Mononuclear cell (primary cell): ENCODE measurements at regions not wholly inside any gene's neighbourhood (a gene's known extent, or its start where the extent isn't known, plus 50 kb on each side); places are given as distances from the start of the nearest gene placed in this dataset.

Source experiments
- H3K27me3 ChIP-seq: 2 replicates; pipeline ENCODE4 v1.6.0; 2011; ENCODE audit warnings: low read length, control low read depth; ENCODE audit not compliant: insufficient read depth
- H3K4me1 ChIP-seq: 2 replicates; pipeline ENCODE4 v1.5.1; 2011; ENCODE audit warnings: mild to moderate bottlenecking, low read length, control low read depth; ENCODE audit not compliant: insufficient read depth
- H3K4me3 ChIP-seq: 2 replicates; pipeline ENCODE4 v1.5.1; 2011; ENCODE audit warnings: mild to moderate bottlenecking, low read length, moderate library complexity
- H3K9me3 ChIP-seq: 2 replicates; pipeline ENCODE4 v1.5.1; 2011; ENCODE audit warnings: low read depth, mild to moderate bottlenecking, control low read depth, low read length

GRCh38 chr5:167241436-167242067 is 1049.9 kb upstream of the WWC1 start:
- no peak overlapping the region for H3K4me3 ChIP-seq
- H3K4me1 ChIP-seq, result no peaks in the 10 kb centered on the region
- no peaks in the 10 kb centered on the region for H3K27me3 ChIP-seq
- no peaks in the 10 kb centered on the region for H3K9me3 ChIP-seq

- Histone ChIP-seq H3K4me1 (no peaks in the 10 kb centered on the region), H3K4me3 (no peak overlapping the region), H3K27me3 (no peaks in the 10 kb centered on the region), H3K9me3 (no peaks in the 10 kb centered on the region)
These were observed 1048.7 kb upstream of the WWC1 start for GRCh38 chr5:167242701-167243100.

- no peaks in the 10 kb centered on the region for H3K9me3 ChIP-seq
- H3K27me3 ChIP-seq, result no peaks in the 10 kb centered on the region
- H3K4me1 ChIP-seq, result no peaks in the 10 kb centered on the region
- H3K4me3 ChIP-seq, result no peak overlapping the region
These were observed 1048.0 kb upstream of the WWC1 start for GRCh38 chr5:167243463-167243862.

GRCh38 chr5:167244583-167244982 is 1046.9 kb upstream of the WWC1 start:
- H3K4me1 ChIP-seq, result no peaks in the 10 kb centered on the region
- no peak overlapping the region for H3K4me3 ChIP-seq
- no peaks in the 10 kb centered on the region for H3K9me3 ChIP-seq
- no peaks in the 10 kb centered on the region for H3K27me3 ChIP-seq

GRCh38 chr5:167245868-167246267 is 1045.6 kb upstream of the WWC1 start:
- Histone ChIP-seq H3K4me3 (no peak overlapping the region), H3K4me1 (no peaks in the 10 kb centered on the region), H3K27me3 (no peaks in the 10 kb centered on the region), H3K9me3 (no peaks in the 10 kb centered on the region)

GRCh38 chr5:167247816-167248215 is 1043.6 kb upstream of the WWC1 start:
- Histone ChIP-seq H3K4me1 (no peaks in the 10 kb centered on the region), H3K9me3 (no peaks in the 10 kb centered on the region), H3K27me3 (no peaks in the 10 kb centered on the region), H3K4me3 (no peak overlapping the region)

- Histone ChIP-seq H3K4me3 (no peak overlapping the region), H3K9me3 (no peaks in the 10 kb centered on the region), H3K27me3 (no peaks in the 10 kb centered on the region), H3K4me1 (no peaks in the 10 kb centered on the region)
These were observed 1043.2 kb upstream of the WWC1 start for GRCh38 chr5:167248257-167248656.

- Histone ChIP-seq H3K4me1 (no peaks in the 10 kb centered on the region), H3K9me3 (no peaks in the 10 kb centered on the region), H3K4me3 (no peak overlapping the region), H3K27me3 (no peaks in the 10 kb centered on the region)
These were observed 1040.4 kb upstream of the WWC1 start for GRCh38 chr5:167250996-167251395.

- Histone ChIP-seq H3K4me1 (no peaks in the 10 kb centered on the region), H3K4me3 (no peak overlapping the region), H3K9me3 (no peaks in the 10 kb centered on the region), H3K27me3 (no peaks in the 10 kb centered on the region)
These were observed 1037.3 kb upstream of the WWC1 start for GRCh38 chr5:167254132-167254531.

- Histone ChIP-seq H3K4me3 (no peak overlapping the region), H3K4me1 (no peaks in the 10 kb centered on the region), H3K27me3 (no peaks in the 10 kb centered on the region)
These were observed 1035.5 kb upstream of the WWC1 start for GRCh38 chr5:167255926-167256325.

GRCh38 chr5:167259806-167260205 is 1031.6 kb upstream of the WWC1 start:
- Histone ChIP-seq H3K4me1 (no peaks in the 10 kb centered on the region), H3K4me3 (no peak overlapping the region), H3K9me3 (no peaks in the 10 kb centered on the region), H3K27me3 (no peaks in the 10 kb centered on the region)

More at GRCh38 chr5:167255926-167256325, 1035.5 kb upstream of the WWC1 start:
- H3K9me3 ChIP-seq, result no peaks in the 10 kb centered on the region

- H3K4me3 ChIP-seq, result no peak overlapping the region
- no peaks in the 10 kb centered on the region for H3K9me3 ChIP-seq
These were observed 1029.9 kb upstream of the WWC1 start for GRCh38 chr5:167261309-167262100.

GRCh38 chr5:167263185-167263584 is 1028.3 kb upstream of the WWC1 start:
- no peaks in the 10 kb centered on the region for H3K9me3 ChIP-seq
- H3K27me3 ChIP-seq, result no peaks in the 10 kb centered on the region
- H3K4me3 ChIP-seq, result no peak overlapping the region

More at GRCh38 chr5:167261309-167262100, 1029.9 kb upstream of the WWC1 start:
- no peaks in the 10 kb centered on the region for H3K27me3 ChIP-seq
- H3K4me1 ChIP-seq, result no peaks in the 10 kb centered on the region

GRCh38 chr5:167264348-167264747 is 1027.1 kb upstream of the WWC1 start:
- Histone ChIP-seq H3K4me3 (no peak overlapping the region), H3K27me3 (no peaks in the 10 kb centered on the region), H3K4me1 (no peaks in the 10 kb centered on the region), H3K9me3 (no peaks in the 10 kb centered on the region)

More at GRCh38 chr5:167263185-167263584, 1028.3 kb upstream of the WWC1 start:
- H3K4me1 ChIP-seq, result no peaks in the 10 kb centered on the region

GRCh38 chr5:167268337-167268736 is 1023.1 kb upstream of the WWC1 start:
- Histone ChIP-seq H3K4me1 (no peaks in the 10 kb centered on the region), H3K27me3 (no peaks in the 10 kb centered on the region), H3K4me3 (no peak overlapping the region), H3K9me3 (no peaks in the 10 kb centered on the region)

- Histone ChIP-seq H3K27me3 (no peaks in the 10 kb centered on the region), H3K9me3 (no peaks in the 10 kb centered on the region), H3K4me3 (no peak overlapping the region), H3K4me1 (no peaks in the 10 kb centered on the region)
These were observed 1022.3 kb upstream of the WWC1 start for GRCh38 chr5:167269146-167269545.
